Activated CD4-positive, alpha-beta T cell treated with anti-CD3 and anti-CD28 coated beads, Interleukin-2, Interleukin-6, amounts not matched to agents 100 ng/mL and 50 ng/mL, durations not matched to agents 16 hours and 8 hours (primary cell): ENCODE measurements at regions not wholly inside any gene's neighbourhood (a gene's known extent, or its start where the extent isn't known, plus 50 kb on each side); places are given as distances from the start of the nearest gene placed in this dataset.

Experiments used
- DNase-seq: peaks from one replicate; pipeline ENCODE4 v3.0.0-alpha.2; 2020

DNA sequence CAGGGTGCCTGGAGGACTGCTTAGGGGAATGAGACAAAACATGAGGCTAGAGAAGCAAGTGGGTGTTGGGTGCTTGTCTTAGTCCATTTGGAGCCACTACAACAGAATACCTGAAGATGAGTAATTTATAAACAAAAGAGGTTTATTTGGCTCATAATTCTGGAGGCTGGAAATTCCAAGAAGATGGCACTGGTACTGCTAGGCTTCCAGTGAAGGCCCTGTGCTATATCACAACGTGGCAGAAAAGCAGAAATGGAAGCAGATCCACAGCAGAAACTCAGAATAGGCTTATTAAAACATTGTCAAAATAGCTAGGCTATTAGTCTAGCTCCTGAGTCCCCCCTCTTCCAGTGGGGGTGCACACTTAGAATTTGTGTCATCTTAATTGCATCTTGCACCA is 701.7 kb downstream of the RWDD3 start:
- DNase-seq, result no peak

DNA sequence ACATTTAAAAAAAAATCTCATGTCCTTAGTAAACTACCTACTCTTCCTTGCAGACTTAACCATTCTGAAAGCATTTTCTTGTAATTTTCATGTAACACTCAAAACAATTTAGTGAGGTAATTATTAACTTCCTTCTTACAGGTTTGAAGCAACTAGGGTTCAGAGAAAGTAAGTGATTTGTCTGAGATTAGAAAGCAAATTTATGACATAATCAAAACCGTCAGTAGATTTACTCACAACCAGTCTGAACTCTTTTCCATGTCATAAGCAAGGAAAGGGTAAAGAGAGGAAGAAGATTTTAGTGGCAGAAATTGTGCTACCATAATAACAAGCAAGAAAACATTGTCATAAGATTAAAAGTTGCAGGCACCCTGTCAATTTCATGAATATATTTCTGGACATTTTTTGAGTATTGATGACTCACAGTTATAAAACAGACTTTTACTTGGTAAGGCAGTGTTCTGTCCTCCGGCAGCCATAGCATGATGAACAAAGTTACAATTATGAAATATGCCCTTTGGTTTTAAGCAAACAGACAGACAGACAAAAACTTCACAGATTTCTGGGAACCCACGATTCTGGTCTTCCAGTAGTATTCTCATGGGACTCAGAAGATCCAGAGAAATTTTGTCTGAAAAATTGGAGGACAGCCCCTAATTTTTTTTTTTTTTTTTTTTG is 707.2 kb downstream of the RWDD3 start:
- DNase-seq, result no peak

DNA sequence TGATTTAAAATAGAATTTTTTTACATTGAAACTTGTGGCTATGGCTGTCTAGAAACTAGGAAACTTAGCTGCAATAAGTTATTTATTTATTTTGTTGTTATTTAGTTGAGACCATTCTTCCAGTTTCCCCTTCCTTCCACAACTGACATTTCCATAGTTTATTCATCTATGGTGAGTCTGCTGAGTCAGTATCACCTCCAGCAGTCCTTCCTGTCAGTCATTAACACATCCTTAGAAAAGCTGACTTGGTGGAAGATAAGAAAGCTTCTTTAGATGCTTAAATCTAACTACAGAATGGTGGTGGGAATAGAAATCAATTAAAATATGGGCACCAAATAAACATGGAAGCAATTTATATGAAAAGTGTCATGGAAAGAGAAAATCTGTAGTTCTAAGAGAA is 714.0 kb downstream of the RWDD3 start:
- DNase-seq, result no peak

- no peak for DNase-seq
These were observed 717.5 kb downstream of the RWDD3 start for GRCh38 chr1:95951371-95952102.

- no peak for DNase-seq
These were observed 719.0 kb downstream of the RWDD3 start for GRCh38 chr1:95953015-95953414.

GRCh38 chr1:95954585-95954984 is 720.6 kb downstream of the RWDD3 start:
- no peak for DNase-seq

DNA sequence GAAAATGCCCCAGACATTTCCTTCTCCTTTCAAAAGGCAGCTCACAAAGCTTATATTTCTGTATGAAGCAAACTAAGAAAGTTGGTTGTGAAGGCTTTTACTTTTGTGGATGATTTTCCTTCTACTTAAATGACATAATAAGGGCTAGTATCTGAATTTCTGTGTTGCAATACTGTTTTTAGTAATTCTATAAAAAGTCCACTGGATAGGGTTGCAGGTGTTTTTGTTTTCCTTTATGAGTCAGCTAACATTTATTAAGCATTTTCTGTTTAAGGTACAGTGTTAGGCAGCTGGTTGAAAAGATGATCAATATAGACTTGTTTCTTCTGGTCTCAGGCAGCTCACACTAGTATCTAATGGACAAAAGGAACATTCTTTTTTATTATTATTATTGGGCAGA is 722.2 kb downstream of the RWDD3 start:
- DNase-seq, result no peak

DNA sequence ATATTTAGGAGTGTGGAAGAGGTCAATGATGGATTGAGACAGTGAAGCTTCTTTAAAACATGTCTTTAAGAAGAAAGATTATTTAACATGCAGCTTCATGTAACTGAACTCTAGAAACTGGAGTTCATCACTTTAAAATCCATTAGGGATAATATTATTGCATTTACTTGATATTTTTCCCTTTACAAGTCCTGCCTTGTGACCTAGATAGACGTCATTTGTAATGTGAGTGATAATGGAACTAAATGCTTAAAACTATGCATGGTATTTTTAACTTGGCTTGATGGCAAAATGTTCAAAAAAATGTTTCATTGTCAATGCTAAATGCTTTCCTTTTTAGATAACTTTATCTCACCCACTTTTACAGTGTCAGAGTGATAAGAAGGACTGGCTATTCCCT is 723.7 kb downstream of the RWDD3 start:
- no peak for DNase-seq

GRCh38 chr1:95966866-95967265 is 732.9 kb downstream of the RWDD3 start:
- no peak for DNase-seq

DNA sequence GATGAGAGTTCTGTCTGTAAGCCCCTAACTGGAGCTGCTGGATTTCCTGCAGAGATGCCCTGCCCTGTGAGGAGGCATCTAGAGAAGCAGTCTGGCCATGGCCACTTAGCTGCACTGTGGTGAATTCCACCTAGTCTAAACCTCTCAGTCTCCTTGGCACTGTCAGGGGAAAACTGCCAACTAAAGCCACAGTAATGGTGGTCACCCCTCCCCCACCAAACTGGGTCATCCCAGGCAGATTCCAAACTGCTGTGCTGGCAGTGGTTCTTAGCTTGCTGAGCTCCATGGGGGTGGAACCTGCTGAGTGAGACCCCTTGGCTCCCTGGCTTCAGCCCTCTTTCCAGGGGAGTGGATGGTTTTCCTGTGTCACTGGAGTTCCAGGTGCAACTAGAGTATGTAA is 740.6 kb downstream of the RWDD3 start:
- DNase-seq, result no peak

DNA sequence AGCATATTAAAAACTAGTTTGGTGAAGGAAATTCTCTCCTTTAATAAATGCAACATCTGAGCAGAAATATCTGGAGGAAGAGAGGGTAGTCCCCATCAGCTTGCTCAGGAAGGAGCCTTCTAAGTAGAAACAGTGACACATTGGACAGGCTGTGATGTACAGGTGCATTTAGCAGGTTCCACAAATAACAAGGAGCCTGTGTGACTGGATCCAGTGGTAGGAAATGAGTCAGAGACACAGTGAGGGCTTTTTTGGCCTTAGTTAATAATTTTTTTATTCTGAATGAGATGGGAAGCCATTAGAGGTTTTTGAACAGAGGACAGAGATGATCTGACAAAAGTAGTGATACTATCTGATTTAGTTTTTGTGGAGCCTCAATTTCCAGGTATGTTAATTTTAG is 738.9 kb upstream of the PTBP2 start:
- DNase-seq, result no peak

DNA sequence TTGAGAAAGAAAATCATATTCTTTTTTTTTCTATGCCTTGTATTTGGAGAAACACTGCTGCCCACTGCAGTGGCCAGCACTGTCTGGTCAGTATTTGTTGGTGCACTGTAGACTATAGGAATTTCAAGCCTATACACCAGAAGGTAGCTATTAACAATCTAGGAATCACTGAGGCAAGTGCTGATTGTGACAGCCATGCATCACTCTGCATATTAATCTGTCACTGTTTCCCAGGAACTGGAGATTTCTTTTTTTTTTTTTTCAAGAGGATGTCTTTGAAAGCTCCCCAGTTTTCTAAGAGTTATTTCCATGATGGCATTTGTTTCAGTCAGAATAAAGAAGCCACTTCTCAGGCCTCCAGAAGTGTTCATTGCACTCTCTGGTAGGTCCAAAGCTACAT is 737.8 kb upstream of the PTBP2 start:
- DNase-seq, result no peak

DNA sequence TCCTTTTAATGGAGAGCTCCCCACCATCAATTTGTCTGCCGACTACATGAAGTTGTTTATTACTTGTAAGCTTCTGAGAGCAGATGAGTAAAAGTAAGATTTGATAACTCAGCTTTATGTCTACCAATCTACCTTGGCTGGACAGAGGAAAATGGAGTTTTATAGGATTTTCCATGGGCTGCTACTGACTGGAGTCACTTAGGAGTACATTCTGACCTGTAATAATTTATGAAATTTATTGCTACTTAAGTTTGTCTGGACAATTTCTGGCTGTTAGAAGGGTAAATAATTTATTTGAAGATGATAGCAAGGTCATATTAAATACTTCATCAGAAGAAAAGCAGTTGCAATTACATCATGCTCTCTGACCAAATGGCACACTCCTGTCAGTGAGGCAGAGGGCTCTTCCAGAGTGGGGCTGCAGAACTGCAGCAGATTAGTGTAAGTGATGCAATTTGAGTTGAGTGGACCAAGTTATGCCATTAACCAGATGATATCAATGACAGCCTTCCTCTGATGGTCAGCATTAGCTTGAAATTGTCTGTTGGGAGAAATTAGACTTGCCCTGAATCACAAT is 736.7 kb upstream of the PTBP2 start:
- no peak for DNase-seq

DNA sequence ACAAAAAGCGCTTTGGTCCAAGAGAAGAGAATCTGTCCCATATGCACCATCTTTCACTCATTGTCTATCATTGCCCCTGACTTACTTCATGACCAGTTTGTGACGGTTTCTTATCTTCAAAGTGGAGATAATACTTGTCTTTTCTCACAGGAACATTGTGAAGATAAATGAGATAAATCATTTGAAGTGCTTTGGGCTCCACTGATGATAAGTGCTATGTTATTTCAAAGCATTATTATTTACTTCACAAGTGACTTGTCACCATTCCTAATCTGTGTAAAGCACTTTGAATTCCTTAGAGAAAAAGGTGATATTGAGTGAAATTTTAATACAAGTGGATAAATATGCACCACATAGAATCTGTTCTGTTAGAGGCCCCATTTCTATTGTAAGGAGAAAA is 731.6 kb upstream of the PTBP2 start:
- DNase-seq, result no peak

- no peak for DNase-seq
These were observed 729.6 kb upstream of the PTBP2 start for GRCh38 chr1:95991787-95992520.

- no peak for DNase-seq
These were observed 726.9 kb upstream of the PTBP2 start for GRCh38 chr1:95994643-95995042.

DNA sequence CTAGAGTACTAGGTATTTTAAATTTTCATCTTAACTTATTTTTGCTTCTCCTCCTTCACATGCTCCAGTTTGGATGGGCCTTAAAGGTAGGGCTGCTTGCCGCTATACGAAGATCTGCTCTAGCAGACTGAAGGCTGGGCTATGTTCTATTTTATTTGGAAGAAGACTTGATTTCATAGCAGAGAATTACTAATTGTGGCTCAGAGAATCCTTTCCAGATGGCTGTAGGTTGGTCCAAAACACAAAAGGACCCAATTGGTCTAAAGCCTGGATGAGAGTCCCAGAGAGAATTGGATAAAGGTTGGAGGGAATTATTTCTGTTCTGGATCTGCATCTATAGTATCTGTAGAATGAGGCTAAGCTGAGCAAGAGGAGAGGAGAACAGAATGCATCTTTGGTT is 719.4 kb upstream of the PTBP2 start:
- DNase-seq, result no peak

DNA sequence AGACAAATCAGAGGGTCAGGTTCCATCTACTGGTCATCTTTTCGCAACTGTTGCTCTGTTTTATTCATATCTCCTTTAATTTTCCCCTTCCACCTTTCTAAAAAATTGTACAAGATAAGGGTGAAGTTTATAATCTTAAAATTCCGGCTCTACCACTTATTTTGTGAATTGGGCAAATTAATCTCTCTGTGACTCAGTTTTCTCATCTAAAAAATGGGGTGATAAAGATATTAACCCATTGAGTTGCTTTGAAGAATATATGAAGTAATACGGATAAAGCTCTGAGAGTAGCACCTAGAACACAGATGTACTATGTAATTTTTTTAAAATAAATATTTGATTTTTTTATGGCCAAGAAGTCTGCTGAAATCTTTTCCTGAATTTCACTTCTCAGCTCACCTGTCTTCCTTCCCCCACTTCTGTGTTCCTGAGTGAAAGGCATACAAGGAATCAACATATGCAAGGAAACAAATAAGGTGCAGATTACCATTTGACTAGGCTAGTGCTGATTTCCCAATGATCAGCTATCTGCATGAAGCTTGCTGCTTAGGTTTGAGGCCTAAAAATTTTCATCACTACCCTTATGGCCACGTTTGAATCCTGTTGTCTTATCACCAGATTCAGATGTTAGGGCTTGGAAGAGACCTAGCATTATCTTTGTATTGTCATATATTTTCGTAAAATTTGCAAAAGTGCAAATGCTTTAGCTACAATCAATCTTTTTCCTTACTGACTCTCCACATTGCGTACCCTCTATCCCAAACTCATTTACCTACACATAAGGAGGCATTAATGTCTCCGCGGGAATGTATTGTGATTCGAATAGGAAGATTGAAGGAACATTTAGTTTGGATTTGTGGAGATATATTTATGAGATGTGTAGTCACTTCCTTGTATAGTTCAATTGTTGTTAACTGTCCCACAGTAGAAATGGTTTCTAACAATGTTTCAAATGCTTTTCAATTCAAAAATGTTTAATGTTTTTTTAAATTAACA is 718.3 kb upstream of the PTBP2 start:
- DNase-seq, result no peak

- DNase-seq, result no peak
These were observed 711.7 kb upstream of the PTBP2 start for GRCh38 chr1:96009831-96010434.

- DNase-seq, result no peak
These were observed 710.0 kb upstream of the PTBP2 start for GRCh38 chr1:96011606-96012005.

GRCh38 chr1:96016219-96016618 is 705.4 kb upstream of the PTBP2 start:
- DNase-seq, result no peak

- no peak for DNase-seq
These were observed 701.2 kb upstream of the PTBP2 start for GRCh38 chr1:96020378-96020777.
